ENCODE measurements at regions not wholly inside any gene's neighbourhood (a gene's known extent, or its start where the extent isn't known, plus 50 kb on each side); places are given as distances from the start of the nearest gene placed in this dataset.
A peak's percentile ranks its signal among the peaks of the same experiment; 100 is the strongest.

GRCh38 chr2:215619989-215620388, 184.1 kb upstream of the FN1 start:
- H3K27ac ChIP-seq = peak overlapping the region; percentile 89
- no peak overlapping the region for H3K4me3 ChIP-seq
- DNase-seq (ENCODE audit: low read depth in 1 of 2, low spot score in 1 of 2) = peak in 1 of 2 donors; percentile 26

GRCh38 chr2:215619022-215619958, 183.4 kb upstream of the FN1 start:
- TF ChIP-seq CTCF (IDR thresholded peaks at IDR 0.05; ENCODE audit: low read depth, low read length) = no peak
- Histone ChIP-seq H3K4me1 (ENCODE audit: low read depth) (peaks cover 24% of the 10 kb centered on the region), H3K4me3 (no peak overlapping the region), H3K27ac (peak overlapping the region; percentile 89), H3K27me3 (no peaks in the 10 kb centered on the region), H3K36me3 (no peaks in the 10 kb centered on the region), H3K9me3 (ENCODE audit: low read depth) (no peaks in the 10 kb centered on the region)
- DNase-seq (ENCODE audit: low read depth in 1 of 2, low spot score in 1 of 2) = peak; percentile 84 to 95

More at GRCh38 chr2:215619989-215620388, 184.1 kb upstream of the FN1 start:
- no peaks in the 10 kb centered on the region for H3K9me3 ChIP-seq (ENCODE audit: low read depth)
- H3K27me3 ChIP-seq = no peaks in the 10 kb centered on the region
- H3K4me1 ChIP-seq (ENCODE audit: low read depth) = peaks cover 29% of the 10 kb centered on the region
- H3K36me3 ChIP-seq = no peaks in the 10 kb centered on the region
- TF ChIP-seq CTCF (IDR thresholded peaks at IDR 0.05; ENCODE audit: low read depth, low read length) = no peak

GRCh38 chr2:215618145-215618544, 182.3 kb upstream of the FN1 start:
- no peaks in the 10 kb centered on the region for H3K36me3 ChIP-seq
- peak overlapping the region; percentile 89 for H3K27ac ChIP-seq
- H3K27me3 ChIP-seq = no peaks in the 10 kb centered on the region
- no peaks in the 10 kb centered on the region for H3K9me3 ChIP-seq (ENCODE audit: low read depth)
- TF ChIP-seq CTCF (IDR thresholded peaks at IDR 0.05; ENCODE audit: low read depth, low read length) = no peak
- no peak overlapping the region for H3K4me3 ChIP-seq
- H3K4me1 ChIP-seq (ENCODE audit: low read depth) = peaks cover 26% of the 10 kb centered on the region
- no peak for DNase-seq (ENCODE audit: low read depth in 1 of 2, low spot score in 1 of 2)

- H3K36me3 ChIP-seq = no peaks in the 10 kb centered on the region
- no peaks in the 10 kb centered on the region for H3K9me3 ChIP-seq (ENCODE audit: low read depth)
- H3K27ac ChIP-seq = no peak overlapping the region
- TF ChIP-seq CTCF (IDR thresholded peaks at IDR 0.05; ENCODE audit: low read depth, low read length) = no peak
- no peak overlapping the region for H3K4me3 ChIP-seq
- peaks cover 34% of the 10 kb centered on the region for H3K4me1 ChIP-seq (ENCODE audit: low read depth)
- H3K27me3 ChIP-seq = no peaks in the 10 kb centered on the region
- no peak for DNase-seq (ENCODE audit: low read depth in 1 of 2, low spot score in 1 of 2)
Observed at GRCh38 chr2:215617060-215617824, 181.4 kb upstream of the FN1 start.

- no peaks in the 10 kb centered on the region for H3K27me3 ChIP-seq
- no peaks in the 10 kb centered on the region for H3K36me3 ChIP-seq
- H3K27ac ChIP-seq = no peak overlapping the region
- H3K4me3 ChIP-seq = no peak overlapping the region
- no peaks in the 10 kb centered on the region for H3K9me3 ChIP-seq (ENCODE audit: low read depth)
- H3K4me1 ChIP-seq (ENCODE audit: low read depth) = peaks cover 42% of the 10 kb centered on the region
- TF ChIP-seq CTCF (IDR thresholded peaks at IDR 0.05; ENCODE audit: low read depth, low read length) = no peak
- DNase-seq (ENCODE audit: low read depth in 1 of 2, low spot score in 1 of 2) = no peak
Observed at GRCh38 chr2:215615803-215616174, 179.9 kb upstream of the FN1 start.
